ENCODE measurements at regions not wholly inside any gene's neighbourhood (a gene's known extent, or its start where the extent isn't known, plus 50 kb on each side); places are given as distances from the start of the nearest gene placed in this dataset.
A peak's percentile ranks its signal among the peaks of the same experiment; 100 is the strongest.

GRCh38 chr2:219912491-219912921, 285.1 kb downstream of the SLC4A3 start:
- DNase-seq (ENCODE audit: low read depth) = peak; percentile 5

GRCh38 chr2:219914577-219914976, 287.1 kb downstream of the SLC4A3 start:
- TF ChIP-seq CTCF (IDR thresholded peaks at IDR 0.05; ENCODE audit: low read length, missing control alignments) = no peak
- H3K4me3 ChIP-seq (replicated peaks; ENCODE audit: low read depth, low read length) = no peak overlapping the region
- DNase-seq (ENCODE audit: low read depth) = no peak

More at GRCh38 chr2:219912491-219912921, 285.1 kb downstream of the SLC4A3 start:
- no peak overlapping the region for H3K4me3 ChIP-seq (replicated peaks; ENCODE audit: low read depth, low read length)
- no peak for TF ChIP-seq CTCF (IDR thresholded peaks at IDR 0.05; ENCODE audit: low read length, missing control alignments)

GRCh38 chr2:219916281-219916680, 288.9 kb downstream of the SLC4A3 start:
- DNase-seq (ENCODE audit: low read depth) = no peak
- TF ChIP-seq CTCF (IDR thresholded peaks at IDR 0.05; ENCODE audit: low read length, missing control alignments) = no peak
- no peak overlapping the region for H3K4me3 ChIP-seq (replicated peaks; ENCODE audit: low read depth, low read length)

- no peak for TF ChIP-seq CTCF (IDR thresholded peaks at IDR 0.05; ENCODE audit: low read length, missing control alignments)
- DNase-seq (ENCODE audit: low read depth) = no peak
- H3K4me3 ChIP-seq (replicated peaks; ENCODE audit: low read depth, low read length) = no peak overlapping the region
Measured at GRCh38 chr2:219916726-219917440, 289.5 kb downstream of the SLC4A3 start.

- no peak for TF ChIP-seq CTCF (IDR thresholded peaks at IDR 0.05; ENCODE audit: low read length, missing control alignments)
- H3K4me3 ChIP-seq (replicated peaks; ENCODE audit: low read depth, low read length) = no peak overlapping the region
- DNase-seq (ENCODE audit: low read depth) = no peak
Measured at GRCh38 chr2:219918254-219918653, 290.8 kb downstream of the SLC4A3 start.

- DNase-seq (ENCODE audit: low read depth) = no peak
- no peak for TF ChIP-seq CTCF (IDR thresholded peaks at IDR 0.05; ENCODE audit: low read length, missing control alignments)
Measured at GRCh38 chr2:219918944-219919343, 291.5 kb downstream of the SLC4A3 start.

GRCh38 chr2:219919506-219919905, 292.1 kb downstream of the SLC4A3 start:
- DNase-seq (ENCODE audit: low read depth) = no peak
- TF ChIP-seq CTCF (IDR thresholded peaks at IDR 0.05; ENCODE audit: low read length, missing control alignments) = no peak
- no peak overlapping the region for H3K4me3 ChIP-seq (replicated peaks; ENCODE audit: low read depth, low read length)

More at GRCh38 chr2:219918944-219919343, 291.5 kb downstream of the SLC4A3 start:
- no peak overlapping the region for H3K4me3 ChIP-seq (replicated peaks; ENCODE audit: low read depth, low read length)
